NCI-H2171 treated with DMSO at 0.1 percent for 48 hours (cell line): ENCODE measurements at regions not wholly inside any gene's neighbourhood (a gene's known extent, or its start where the extent isn't known, plus 50 kb on each side); places are given as distances from the start of the nearest gene placed in this dataset.

Source experiments
- DNase-seq: peaks from one replicate; lab custom pipeline; 2025; lab: John Stamatoyannopoulos, UW

DNA sequence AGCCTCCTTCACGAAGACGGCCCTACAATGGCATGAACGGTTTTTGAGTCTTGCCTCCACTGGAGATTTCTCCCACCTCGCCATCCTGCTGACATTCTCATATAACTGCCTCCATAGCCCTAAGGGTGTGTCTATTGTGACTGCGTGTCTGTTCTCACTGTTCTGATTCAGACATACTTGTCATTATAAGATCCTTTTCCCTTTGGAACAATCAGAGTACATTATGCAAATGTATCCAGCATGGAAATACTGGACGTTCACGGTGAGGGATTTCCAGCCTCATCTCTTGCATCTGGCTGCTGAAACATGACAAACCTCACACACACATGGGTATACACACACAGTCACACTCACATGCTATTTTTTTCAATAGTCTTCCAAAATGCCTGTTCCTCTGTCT, 402.1 kb downstream of the DIRAS2 start:
- DNase-seq, result no peak

- no peak for DNase-seq
These were observed 397.0 kb downstream of the DIRAS2 start for GRCh38 chr9:90245661-90246060.

GRCh38 chr9:90249094-90249493, 393.5 kb downstream of the DIRAS2 start:
- DNase-seq, result no peak

GRCh38 chr9:90251316-90251715, 391.3 kb downstream of the DIRAS2 start:
- no peak for DNase-seq

DNA sequence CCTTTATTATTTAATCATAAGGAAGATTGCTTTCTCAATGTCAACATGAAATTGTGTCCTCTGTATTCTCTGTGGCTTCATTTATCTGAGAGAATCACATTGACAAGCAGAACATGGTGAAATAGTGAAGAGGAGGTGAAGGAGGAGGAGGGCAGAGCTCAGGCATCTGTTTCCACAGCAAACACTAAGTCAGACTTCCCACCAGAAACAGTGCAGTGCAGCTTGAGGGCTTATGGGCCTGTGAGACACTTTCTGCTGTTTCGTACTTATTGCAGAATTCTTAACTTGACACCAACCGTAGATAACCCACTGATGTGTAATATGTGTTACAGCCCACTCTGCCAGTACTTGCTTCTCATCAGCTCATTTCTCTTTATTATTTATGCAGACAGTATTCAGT, 386.3 kb downstream of the DIRAS2 start:
- DNase-seq, result no peak

DNA sequence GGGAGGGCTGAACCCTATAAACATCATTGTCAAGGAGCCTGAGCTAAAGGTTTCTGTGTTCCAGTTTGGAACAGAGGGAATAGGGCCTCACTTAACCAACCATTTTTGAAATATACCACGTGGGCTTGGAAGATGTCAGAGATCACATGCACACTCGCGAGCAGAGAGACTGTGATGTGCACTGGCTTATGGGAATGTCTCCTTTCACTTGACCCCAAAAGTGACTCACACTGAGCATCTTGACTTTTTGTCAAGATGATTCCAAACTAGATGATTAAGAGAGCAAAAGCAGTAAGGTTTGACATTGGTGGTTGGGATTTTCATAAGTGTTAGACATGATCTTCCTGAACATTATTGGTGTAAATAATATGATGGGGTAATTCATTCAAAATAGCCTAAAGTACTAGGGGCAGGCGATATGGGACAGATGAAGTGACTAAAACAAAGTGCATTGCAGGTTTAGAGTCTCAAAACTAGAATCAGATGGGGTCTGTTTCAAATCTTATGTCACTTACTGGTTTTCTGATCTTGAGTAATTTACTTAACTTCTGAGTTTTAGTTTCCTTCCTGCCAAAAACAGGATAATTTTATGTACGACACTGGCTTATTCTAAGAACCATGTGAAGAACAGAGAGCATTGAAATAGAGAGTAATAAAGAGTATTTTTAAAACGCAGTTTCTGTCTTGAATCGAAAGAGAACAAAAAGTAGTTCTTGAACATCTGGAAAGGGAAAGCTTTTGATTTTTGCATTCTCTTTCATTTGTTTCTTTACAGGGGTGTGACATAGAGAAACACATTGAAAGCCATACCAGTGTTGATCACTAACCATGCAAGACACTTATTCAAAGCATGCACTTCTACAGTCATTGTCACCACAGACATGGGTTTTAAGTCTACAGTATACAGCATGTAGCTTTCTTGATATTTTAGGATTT, 383.0 kb downstream of the DIRAS2 start:
- no peak for DNase-seq

- DNase-seq, result no peak
These were observed 380.9 kb downstream of the DIRAS2 start for GRCh38 chr9:90261698-90262097.

DNA sequence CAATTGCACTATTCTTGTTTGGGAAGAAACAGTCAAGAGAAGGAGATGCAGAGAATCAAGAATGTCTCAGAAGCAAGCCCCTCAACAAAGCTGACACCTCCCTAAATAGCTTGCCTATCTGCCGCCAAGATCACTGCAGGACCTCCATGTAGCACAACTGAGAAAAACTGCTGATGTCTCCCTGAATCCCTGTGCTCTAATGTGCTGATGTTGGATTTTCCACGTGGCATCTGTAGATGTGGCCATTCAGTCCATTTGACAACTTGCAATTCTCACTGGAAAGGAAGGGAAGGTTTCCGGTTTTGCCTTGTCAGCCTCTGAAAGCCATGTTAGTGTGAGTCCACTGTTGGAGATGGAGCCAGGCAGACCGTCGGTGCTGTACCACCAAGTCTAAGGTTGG, 374.0 kb downstream of the DIRAS2 start:
- no peak for DNase-seq

- no peak for DNase-seq
These were observed 370.9 kb downstream of the DIRAS2 start for GRCh38 chr9:90271707-90272106.

- peak; percentile 24 for DNase-seq
These were observed 367.9 kb downstream of the DIRAS2 start for GRCh38 chr9:90274725-90275124.

DNA sequence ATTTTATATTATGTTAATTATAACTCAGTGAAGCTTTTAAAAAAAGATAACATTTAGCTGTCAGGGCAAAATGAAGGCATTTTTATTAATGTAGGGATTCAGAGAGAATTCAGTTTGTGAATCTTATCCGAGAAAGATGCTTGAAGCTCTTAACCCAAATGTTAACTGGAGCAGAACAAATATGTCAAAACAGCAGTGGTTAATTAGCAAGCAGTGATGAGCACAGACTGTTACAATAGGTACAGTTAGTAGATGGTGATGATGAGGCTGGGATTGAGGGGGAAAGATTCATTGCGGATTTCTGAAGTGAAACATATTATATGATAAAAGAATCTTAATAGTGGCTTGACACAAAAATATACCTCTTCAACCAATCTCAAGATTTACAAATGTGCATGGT, 356.7 kb downstream of the DIRAS2 start:
- peak; percentile 72 for DNase-seq

GRCh38 chr9:90287567-90288274, 354.9 kb downstream of the DIRAS2 start:
- no peak for DNase-seq

DNA sequence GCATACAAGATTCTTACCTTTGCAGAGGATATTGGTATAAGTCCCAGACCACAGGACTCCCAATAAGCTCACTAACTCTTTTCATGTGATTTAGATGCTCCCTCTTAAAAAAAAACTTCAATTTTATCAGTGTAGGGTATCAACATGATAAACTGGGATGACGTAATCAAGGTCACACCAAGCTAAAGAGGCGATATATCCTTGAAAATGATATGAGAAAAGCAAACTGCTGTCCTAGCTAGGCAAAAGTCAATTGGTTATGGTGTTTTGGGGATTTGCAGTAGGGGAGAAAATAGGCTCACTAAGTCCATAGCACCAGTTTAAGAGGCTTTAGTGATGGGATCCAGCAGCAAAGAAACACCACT, 354.4 kb downstream of the DIRAS2 start:
- no peak for DNase-seq

DNA sequence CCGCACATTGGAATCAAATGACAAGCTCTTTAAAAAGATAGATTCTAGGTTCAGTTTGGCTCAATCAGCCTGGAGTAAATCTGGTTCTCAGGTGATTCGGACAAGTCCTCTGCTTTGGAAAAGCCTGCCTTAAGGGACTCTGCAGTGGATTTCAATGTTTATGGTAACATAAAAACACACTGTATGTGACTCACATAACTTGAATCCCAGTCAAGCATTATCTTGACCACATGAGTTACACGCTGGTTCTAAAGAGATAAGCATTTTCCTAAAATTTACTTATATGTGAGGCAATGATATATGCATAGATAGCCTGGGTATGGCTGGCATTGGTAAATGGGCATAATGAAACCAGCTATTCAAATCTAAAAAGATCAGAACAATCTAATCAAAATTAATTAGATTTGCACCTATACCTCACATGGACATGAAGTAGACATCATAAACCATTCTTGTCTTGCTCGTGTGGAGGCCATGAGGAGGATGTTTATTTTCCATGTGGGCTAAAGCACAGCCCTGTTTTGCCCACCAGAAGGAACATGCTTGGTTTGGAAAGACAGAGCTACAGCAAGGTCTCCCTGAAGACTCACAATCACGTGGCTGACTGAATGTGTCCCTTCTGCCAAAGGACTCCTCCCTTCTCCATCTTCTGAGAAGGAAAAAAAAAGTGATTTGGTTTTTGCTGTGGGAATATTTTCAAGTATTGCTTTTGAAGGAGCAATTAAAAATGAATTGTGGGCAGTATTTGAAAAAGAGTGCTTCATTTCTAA, 351.7 kb downstream of the DIRAS2 start:
- DNase-seq, result no peak

DNA sequence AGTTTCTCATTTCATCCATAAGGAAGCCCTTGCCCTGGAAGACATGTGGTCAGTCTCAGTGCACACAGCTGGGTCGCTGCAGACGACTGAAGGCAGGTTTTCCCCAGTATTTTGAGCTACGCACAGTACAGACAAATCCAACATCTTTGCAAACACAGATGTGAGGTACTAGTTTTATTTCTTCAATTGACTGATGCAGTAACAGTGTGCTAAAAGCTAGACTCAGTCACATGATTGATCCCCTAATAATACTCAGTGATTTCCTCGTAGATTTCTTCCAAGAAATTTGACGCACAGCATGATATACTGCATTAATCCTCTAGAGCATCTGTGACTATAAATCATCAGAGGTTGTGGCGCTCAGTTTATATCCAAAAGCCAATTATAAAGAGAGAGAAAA, 346.1 kb downstream of the DIRAS2 start:
- DNase-seq, result peak; percentile 70

DNA sequence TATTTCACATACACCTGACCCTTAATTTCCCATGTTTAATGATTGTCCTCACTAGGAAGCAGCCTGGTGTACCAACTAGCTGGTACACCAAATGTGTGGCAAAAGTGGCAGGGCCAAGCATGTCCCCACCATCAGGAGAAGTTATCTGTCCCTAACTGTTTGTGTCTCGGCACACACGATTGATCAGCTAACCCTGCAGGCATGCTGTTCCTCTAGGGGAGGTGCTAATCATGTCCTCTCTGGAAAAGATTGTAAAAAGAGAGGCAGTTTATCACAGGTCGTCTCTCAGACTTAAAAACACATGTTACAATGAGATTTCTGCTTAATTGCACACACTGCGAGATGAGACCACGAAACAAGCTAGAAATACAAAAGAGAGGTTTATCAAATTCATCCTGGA, 342.7 kb downstream of the DIRAS2 start:
- peak; percentile 85 for DNase-seq

DNA sequence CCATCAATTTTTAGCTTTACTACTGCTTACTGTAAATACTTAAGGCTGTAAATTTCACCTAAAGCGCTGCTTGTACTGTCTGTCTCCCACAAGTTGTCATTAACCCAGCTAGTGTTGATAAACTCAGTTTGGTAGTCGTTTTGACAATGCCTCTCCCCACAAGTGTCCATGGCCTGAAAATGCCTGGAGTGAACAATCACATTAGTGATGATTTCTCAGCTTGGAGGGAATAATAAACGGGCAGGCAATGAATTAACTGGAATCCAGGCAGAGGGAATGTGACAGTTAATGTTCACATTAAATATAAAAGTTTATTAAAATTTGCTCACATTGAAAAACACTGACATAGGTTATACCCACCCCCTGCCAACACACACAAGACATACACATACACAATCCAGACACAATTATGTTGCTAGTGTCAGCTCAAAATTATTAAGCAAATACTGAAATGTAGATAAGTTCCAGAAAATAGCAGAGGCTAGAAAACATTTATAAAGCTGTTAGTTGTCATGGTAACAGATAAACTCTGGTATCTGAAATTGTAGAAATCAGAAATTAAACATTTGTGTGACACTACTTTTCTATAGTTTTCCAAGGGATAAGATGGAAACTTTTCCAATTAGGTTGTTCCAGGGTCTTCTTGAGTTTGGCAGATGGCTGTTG, 341.9 kb downstream of the DIRAS2 start:
- DNase-seq, result peak; percentile 72

DNA sequence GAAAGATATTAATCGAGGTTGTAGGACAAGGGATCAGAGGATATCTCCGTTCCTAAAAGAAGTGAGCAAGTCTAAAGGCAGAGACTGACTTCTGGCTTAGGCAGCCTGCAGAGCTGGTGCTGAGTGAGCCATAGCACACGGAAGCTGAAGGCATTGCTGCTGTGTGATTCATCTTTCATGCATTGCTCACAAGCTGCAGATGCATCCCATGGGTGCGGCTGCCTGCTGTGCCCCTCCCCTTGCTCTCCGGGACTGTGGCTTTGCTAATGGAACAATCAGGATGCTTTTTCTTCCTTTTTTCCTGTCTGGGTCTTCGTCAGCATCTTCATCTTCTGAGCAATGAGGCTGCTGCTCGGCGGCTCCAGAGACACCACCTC, 341.4 kb downstream of the DIRAS2 start:
- peak; percentile 61 for DNase-seq

- no peak for DNase-seq
These were observed 339.0 kb downstream of the DIRAS2 start for GRCh38 chr9:90303655-90304054.

- no peak for DNase-seq
These were observed 336.5 kb downstream of the DIRAS2 start for GRCh38 chr9:90306158-90306557.

DNA sequence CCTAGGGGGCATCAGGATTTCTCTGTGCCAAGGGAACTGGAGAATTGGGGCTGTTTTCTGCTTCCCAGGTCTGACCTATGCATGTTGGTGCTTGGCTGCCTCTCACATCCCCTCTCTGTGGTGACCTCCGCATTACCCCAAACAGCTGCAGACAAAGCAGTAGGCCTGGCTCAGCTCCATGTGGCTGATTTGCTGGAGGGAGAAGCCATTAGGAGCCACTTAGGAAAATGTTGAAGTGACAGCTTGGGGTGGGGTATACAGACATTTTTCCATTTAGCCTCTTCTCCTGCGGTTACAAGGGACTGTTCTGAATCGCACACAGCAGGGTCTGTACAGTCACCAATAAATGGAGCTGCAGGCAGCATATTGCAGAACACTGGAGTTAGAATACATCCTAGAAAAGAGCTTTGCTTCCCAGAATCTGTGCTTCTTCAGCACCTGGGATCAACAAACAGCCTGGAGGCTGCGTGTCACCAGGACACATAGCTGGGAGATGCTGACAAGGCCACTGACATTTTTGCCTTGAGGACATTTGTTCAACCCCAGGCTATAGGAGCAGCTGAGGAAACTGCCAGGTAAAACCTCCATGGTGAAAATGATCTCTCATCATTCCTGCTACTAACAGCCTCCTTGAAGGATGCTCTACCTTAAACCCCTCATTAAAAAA, 335.3 kb downstream of the DIRAS2 start:
- peak; percentile 94 for DNase-seq

GRCh38 chr9:90307891-90308290, 334.7 kb downstream of the DIRAS2 start:
- no peak for DNase-seq
